Endothelial cell of umbilical vein (primary cell): ENCODE measurements at regions not wholly inside any gene's neighbourhood (a gene's known extent, or its start where the extent isn't known, plus 50 kb on each side); places are given as distances from the start of the nearest gene placed in this dataset.

Experiments
- BruUV-seq: library from RNA; stranded (reverse); fragments of 400-500 nt; replicated peaks from 2 replicates; lab custom pipeline; 2021; lab: Mats Ljungman, UMichigan
- CTCF ChIA-PET: fragments of 300-600, 350-600 bp; sonication (Branson Sonifier 250); formaldehyde crosslinking; loops from one replicate; lab custom pipeline; 2021; ENCODE audit warnings: antibody characterized with exemption, inconsistent platforms; lab: Charles Lee
- POLR2A ChIA-PET: fragments of 300-600, 350-600 bp; sonication (Branson Sonifier 250); formaldehyde crosslinking; loops from one replicate; lab custom pipeline; 2021; ENCODE audit warnings: antibody characterized with exemption, inconsistent platforms; lab: Charles Lee
- DNase-seq: peaks from one replicate; pipeline ENCODE4 v3.0.0-alpha.2; 2011; ENCODE audit warnings: low read depth, low spot score
- FAIRE-seq: peaks from 2 replicates; lab custom pipeline; 2011; peaks lifted over from hg19 to GRCh38; lab: Jason Lieb, UNC
- H2AFZ ChIP-seq: 2 replicates; pipeline ENCODE4 v1.6.0; 2012; ENCODE audit warnings: low read depth, low read length, control low read depth, inconsistent platforms
- H3K27ac ChIP-seq: 2 replicates; pipeline ENCODE4 v1.5.1; 2011; ENCODE audit warnings: low read depth, mild to moderate bottlenecking, control low read depth, low read length, moderate library complexity; ENCODE audit not compliant: insufficient read depth
- H3K27me3 ChIP-seq, 2 experiments: 2 replicates each; pipeline versions ENCODE4 v1.6.0 to v1.6.1; 2011; ENCODE audit warnings: low read length in 2 of 2, mixed read lengths in 1 of 2; ENCODE audit not compliant: control insufficient read depth in 2 of 2, insufficient read depth in 2 of 2
- H3K36me3 ChIP-seq, 2 experiments: 2 replicates in 1 of 2; 3 replicates in 1 of 2; pipeline ENCODE4 v1.5.1; 2011; ENCODE audit warnings: low read length in 2 of 2, mild to moderate bottlenecking in 1 of 2, moderate library complexity in 1 of 2; ENCODE audit not compliant: control insufficient read depth in 2 of 2, insufficient read depth in 2 of 2; ENCODE audit errors: extremely low read depth in 1 of 2
- H3K4me1 ChIP-seq: 3 replicates; pipeline ENCODE4 v1.5.1; 2011; ENCODE audit warnings: mild to moderate bottlenecking, low read length; ENCODE audit not compliant: control insufficient read depth, insufficient read depth; ENCODE audit errors: extremely low read depth
- H3K4me2 ChIP-seq: 2 replicates; pipeline ENCODE4 v1.6.1; 2011; ENCODE audit warnings: low read length, control low read depth, mixed read lengths; ENCODE audit not compliant: insufficient read depth
- H3K4me3 ChIP-seq, 3 experiments: fragments of 200-600 bp in 1 of 3; sonication (generic), shearing (Covaris generic) in 1 of 3; replicated peaks in 1 of 3; 2 replicates each; pipeline ENCODE4 v1.5.1; 2011 to 2016; ENCODE audit warnings: control low read depth in 3 of 3, low read length in 3 of 3, mild to moderate bottlenecking in 2 of 3, inconsistent platforms in 1 of 3, low read depth in 1 of 3, moderate library complexity in 1 of 3; ENCODE audit not compliant: insufficient read depth in 1 of 3
- H3K79me2 ChIP-seq: 2 replicates; pipeline ENCODE4 v1.6.0; 2012; ENCODE audit warnings: low read length, inconsistent platforms; ENCODE audit not compliant: control insufficient read depth, insufficient read depth
- H3K9ac ChIP-seq: replicated peaks from 2 replicates; pipeline ENCODE3; 2011; ENCODE audit warnings: low read length, control low read depth; ENCODE audit not compliant: insufficient read depth; ENCODE audit errors: extremely low read depth
- H3K9me1 ChIP-seq: replicated peaks from 3 replicates; pipeline ENCODE4 v1.6.0; 2011; ENCODE audit warnings: mild to moderate bottlenecking, low read length; ENCODE audit not compliant: control insufficient read depth, insufficient read depth; ENCODE audit errors: extremely low read depth
- H3K9me3 ChIP-seq: replicated peaks from 2 replicates; pipeline ENCODE4 v1.5.1; 2012; ENCODE audit warnings: low read length, inconsistent platforms; ENCODE audit not compliant: control insufficient read depth, insufficient read depth
- H4K20me1 ChIP-seq: replicated peaks from 2 replicates; pipeline ENCODE3; 2011; ENCODE audit warnings: mild to moderate bottlenecking, low read length; ENCODE audit not compliant: control insufficient read depth, insufficient read depth; ENCODE audit errors: extremely low read depth
- CTCF ChIP-seq, 2 donors: IDR thresholded peaks; 1 replicate in 1 of 2; 2 replicates in 1 of 2; pipeline ENCODE4 v1.5.1; 2011; ENCODE audit warnings: low read length in 2 of 2, mild to moderate bottlenecking in 2 of 2, moderate library complexity in 2 of 2, control low read depth in 1 of 2, inconsistent platforms in 1 of 2, low read depth in 1 of 2; ENCODE audit not compliant: insufficient read depth in 1 of 2; ENCODE audit errors: extremely low read depth in 1 of 2
- EZH2 ChIP-seq: IDR thresholded peaks from 2 replicates; pipeline ENCODE4 v1.6.1; 2012; ENCODE audit warnings: borderline replicate concordance, low read depth, mild to moderate bottlenecking, moderate library complexity, low read length, inconsistent platforms; ENCODE audit not compliant: severe bottlenecking
- FOS ChIP-seq: IDR thresholded peaks from 2 replicates; pipeline ENCODE4 v1.6.1; 2011; ENCODE audit warnings: mild to moderate bottlenecking, low read length, moderate library complexity, borderline replicate concordance; ENCODE audit not compliant: insufficient read depth
- GATA2 ChIP-seq: IDR thresholded peaks from 2 replicates; pipeline ENCODE4 v1.7.0; 2011; ENCODE audit warnings: low read depth, mild to moderate bottlenecking, moderate library complexity, mixed read lengths, low read length; ENCODE audit not compliant: insufficient read length, insufficient read depth
- JUN ChIP-seq: IDR thresholded peaks from 2 replicates; pipeline ENCODE4 v1.6.1; 2011; ENCODE audit warnings: borderline replicate concordance, low read depth; ENCODE audit not compliant: insufficient read length, insufficient read depth
- MAX ChIP-seq: IDR thresholded peaks from 2 replicates; pipeline ENCODE4 v1.6.1; 2011; ENCODE audit not compliant: insufficient read depth, insufficient read length
- MYC ChIP-seq: IDR thresholded peaks from one replicate; pipeline ENCODE4 v1.6.1; 2011; ENCODE audit warnings: mild to moderate bottlenecking, low read depth, low read length
- POLR2A ChIP-seq: IDR thresholded peaks from 2 replicates; pipeline ENCODE4 v1.6.1; 2012; ENCODE audit warnings: low read depth, mild to moderate bottlenecking, control low read depth, low read length
- POLR2AphosphoS5 ChIP-seq: IDR thresholded peaks from 2 replicates; pipeline ENCODE4 v1.6.1; 2012; ENCODE audit warnings: low read depth, mild to moderate bottlenecking, control low read depth, low read length, moderate library complexity; ENCODE audit not compliant: insufficient read depth
- dilution Hi-C: fragments of 300-500 bp; cut with MboI; formaldehyde crosslinking; loops from one replicate; pipeline ENCODE4 v1.15.0; 2019; ENCODE audit warnings: low sequenced_read_pairs; ENCODE audit not compliant: extremely low pct_ligation_motif_present
- intact Hi-C: fragments of 100-400 bp; cut with micrococcal nuclease; formaldehyde crosslinking; loops from one replicate; pipeline ENCODE4 v1.10.0; 2022

- H3K27ac ChIP-seq, result no peak overlapping the region
- no peak overlapping the region for H2AFZ ChIP-seq
- H3K9me1 ChIP-seq, result no peaks in the 10 kb centered on the region
- DNase-seq (no peak), FAIRE-seq (no peak)
- H3K27me3 ChIP-seq, result no peaks in the 10 kb centered on the region
- intact Hi-C loops (no loop called here), dilution Hi-C loops (no loop called here)
- H3K4me1 ChIP-seq, result no peaks in the 10 kb centered on the region
- no peaks in the 10 kb centered on the region for H4K20me1 ChIP-seq
- ChIA-PET POLR2A (no interaction called here), CTCF (no interaction called here)
- no peaks in the 10 kb centered on the region for H3K36me3 ChIP-seq
- no peak overlapping the region for H3K4me3 ChIP-seq
- no peaks in the 10 kb centered on the region for H3K79me2 ChIP-seq
- no TSS peak for BruUV-seq
- H3K9me3 ChIP-seq, result no peaks in the 10 kb centered on the region
- TF ChIP-seq MAX (no peak), FOS (no peak), GATA2 (no peak), EZH2 (no peak), JUN (no peak), MYC (no peak)
- no peak overlapping the region for H3K9ac ChIP-seq
- H3K4me2 ChIP-seq, result no peak overlapping the region
These were observed 633.0 kb downstream of the TBC1D22A start for GRCh38 chr22:47395481-47395880.

GRCh38 chr22:47394504-47395440 is 632.3 kb downstream of the TBC1D22A start:
- POLR2A ChIA-PET, result no interaction called here
- intact Hi-C loops (no loop called here), dilution Hi-C loops (no loop called here)
- TF ChIP-seq MAX, result no peak
- TF ChIP-seq FOS, result no peak
- no peak for TF ChIP-seq MYC
- TF ChIP-seq POLR2A, result no peak
- TF ChIP-seq JUN, result no peak
- no peak for TF ChIP-seq EZH2
- no peak for TF ChIP-seq GATA2
- TF ChIP-seq CTCF (IDR thresholded peaks at IDR 0.05; ENCODE audit: extremely low read depth in 1 of 2, insufficient read depth in 1 of 2, low read depth in 1 of 2, low read length in 2 of 2), result no peak
- no peak for TF ChIP-seq POLR2AphosphoS5
- Histone ChIP-seq H3K27ac (no peak overlapping the region), H3K9me3 (no peaks in the 10 kb centered on the region), H2AFZ (no peak overlapping the region), H3K79me2 (no peaks in the 10 kb centered on the region), H3K4me3 (no peak overlapping the region), H3K4me2 (no peak overlapping the region), H3K4me1 (no peaks in the 10 kb centered on the region), H3K9ac (no peak overlapping the region), H3K36me3 (no peaks in the 10 kb centered on the region), H3K27me3 (no peaks in the 10 kb centered on the region), H3K9me1 (no peaks in the 10 kb centered on the region), H4K20me1 (no peaks in the 10 kb centered on the region)
- BruUV-seq, result no TSS peak
- no peak for DNase-seq
- no peak for FAIRE-seq
- CTCF ChIA-PET, result no interaction called here
